OCI-LY1 (cell line): ENCODE measurements at regions not wholly inside any gene's neighbourhood (a gene's known extent, or its start where the extent isn't known, plus 50 kb on each side); places are given as distances from the start of the nearest gene placed in this dataset.

ENCODE experiments used
- EZH2 ChIP-seq: fragments of 200-600 bp; sonication (generic), shearing (Covaris generic); IDR thresholded peaks from 2 replicates; pipeline ENCODE4 v1.8.0; 2017; ENCODE audit warnings: borderline replicate concordance, mixed run types, mild to moderate bottlenecking, antibody characterized with exemption, low read length, moderate library complexity, mixed read lengths
- TF ChIP-seq, protein P1 (sequence below): fragments of 200-600 bp; sonication (generic), shearing (Covaris generic); IDR thresholded peaks from 2 replicates; pipeline ENCODE4 v1.5.1; 2017; ENCODE audit warnings: mild to moderate bottlenecking, antibody characterized with exemption, low read length, moderate library complexity, mixed read lengths

- TF ChIP-seq, protein P1, sequence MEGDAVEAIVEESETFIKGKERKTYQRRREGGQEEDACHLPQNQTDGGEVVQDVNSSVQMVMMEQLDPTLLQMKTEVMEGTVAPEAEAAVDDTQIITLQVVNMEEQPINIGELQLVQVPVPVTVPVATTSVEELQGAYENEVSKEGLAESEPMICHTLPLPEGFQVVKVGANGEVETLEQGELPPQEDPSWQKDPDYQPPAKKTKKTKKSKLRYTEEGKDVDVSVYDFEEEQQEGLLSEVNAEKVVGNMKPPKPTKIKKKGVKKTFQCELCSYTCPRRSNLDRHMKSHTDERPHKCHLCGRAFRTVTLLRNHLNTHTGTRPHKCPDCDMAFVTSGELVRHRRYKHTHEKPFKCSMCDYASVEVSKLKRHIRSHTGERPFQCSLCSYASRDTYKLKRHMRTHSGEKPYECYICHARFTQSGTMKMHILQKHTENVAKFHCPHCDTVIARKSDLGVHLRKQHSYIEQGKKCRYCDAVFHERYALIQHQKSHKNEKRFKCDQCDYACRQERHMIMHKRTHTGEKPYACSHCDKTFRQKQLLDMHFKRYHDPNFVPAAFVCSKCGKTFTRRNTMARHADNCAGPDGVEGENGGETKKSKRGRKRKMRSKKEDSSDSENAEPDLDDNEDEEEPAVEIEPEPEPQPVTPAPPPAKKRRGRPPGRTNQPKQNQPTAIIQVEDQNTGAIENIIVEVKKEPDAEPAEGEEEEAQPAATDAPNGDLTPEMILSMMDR = no peak
- TF ChIP-seq EZH2 = no peak
Observed at GRCh38 chr13:53217194-53217593, 188.6 kb downstream of the OLFM4 start.
